Left ventricle myocardium inferior (tissue), 1 donor: ENCODE measurements at regions not wholly inside any gene's neighbourhood (a gene's known extent, or its start where the extent isn't known, plus 50 kb on each side); places are given as distances from the start of the nearest gene placed in this dataset.
A peak's percentile ranks its signal among the peaks of the same experiment; 100 is the strongest.

ENCODE experiments used
- DNase-seq: peaks from one replicate; pipeline ENCODE4 v3.0.0-alpha.2; 2020
- H3K27ac ChIP-seq: fragments of 200-600 bp; replicated peaks from 2 replicates; pipeline ENCODE4 v1.8.0; 2021
- H3K27me3 ChIP-seq: fragments of 200-600 bp; 2 replicates; pipeline ENCODE4 v1.8.0; 2021; ENCODE audit warnings: low read depth
- H3K36me3 ChIP-seq: fragments of 200-600 bp; 2 replicates; pipeline ENCODE4 v1.8.0; 2021
- H3K4me1 ChIP-seq: fragments of 200-600 bp; 2 replicates; pipeline ENCODE4 v1.8.0; 2021
- H3K4me3 ChIP-seq: fragments of 200-600 bp; 2 replicates; pipeline ENCODE4 v1.8.0; 2021; ENCODE audit warnings: mild to moderate bottlenecking, moderate library complexity
- H3K9me3 ChIP-seq: fragments of 200-600 bp; replicated peaks from 2 replicates; pipeline ENCODE4 v1.8.0; 2021
- CTCF ChIP-seq: fragments of 200-600 bp; IDR thresholded peaks from 2 replicates; pipeline ENCODE4 v1.8.0; 2021; ENCODE audit warnings: antibody characterized with exemption, mild to moderate bottlenecking, borderline replicate concordance
- intact Hi-C: fragments of 100-400 bp; cut with micrococcal nuclease; formaldehyde crosslinking; loops from one replicate; pipeline ENCODE4 v1.11.0; 2022
- donor health status: DM: no; HTN: yes; CAD: no; lungs with severe emphysema.

- no peaks in the 10 kb centered on the region for H3K36me3 ChIP-seq
- H3K27ac ChIP-seq: no peak overlapping the region
- no peak for TF ChIP-seq CTCF
- H3K4me3 ChIP-seq: no peak overlapping the region
- H3K27me3 ChIP-seq: no peaks in the 10 kb centered on the region
- intact Hi-C loops: no loop called here
- no peak for DNase-seq
- no peaks in the 10 kb centered on the region for H3K4me1 ChIP-seq
- no peaks in the 10 kb centered on the region for H3K9me3 ChIP-seq
Observed at GRCh38 chr4:19743115-19743638, 508.5 kb upstream of the SLIT2 start.

GRCh38 chr4:19739101-19739651 lies 512.5 kb upstream of the SLIT2 start:
- Histone ChIP-seq H3K27me3 (no peaks in the 10 kb centered on the region), H3K9me3 (no peaks in the 10 kb centered on the region), H3K4me1 (no peaks in the 10 kb centered on the region), H3K27ac (no peak overlapping the region), H3K36me3 (no peaks in the 10 kb centered on the region), H3K4me3 (no peak overlapping the region)
- intact Hi-C loops: no loop called here
- no peak for TF ChIP-seq CTCF
- DNase-seq: no peak

GRCh38 chr4:19736968-19737756 lies 514.5 kb upstream of the SLIT2 start:
- TF ChIP-seq CTCF: no peak
- intact Hi-C loops: no loop called here
- H3K9me3 ChIP-seq: no peaks in the 10 kb centered on the region
- no peaks in the 10 kb centered on the region for H3K4me1 ChIP-seq
- no peak overlapping the region for H3K4me3 ChIP-seq
- no peak overlapping the region for H3K27ac ChIP-seq
- H3K27me3 ChIP-seq: no peaks in the 10 kb centered on the region
- H3K36me3 ChIP-seq: no peaks in the 10 kb centered on the region
- no peak for DNase-seq

GRCh38 chr4:19735012-19735411 lies 516.7 kb upstream of the SLIT2 start:
- Histone ChIP-seq H3K27ac (no peak overlapping the region), H3K9me3 (peaks cover 5% of the 10 kb centered on the region), H3K4me1 (no peaks in the 10 kb centered on the region), H3K4me3 (no peak overlapping the region), H3K36me3 (no peaks in the 10 kb centered on the region), H3K27me3 (no peaks in the 10 kb centered on the region)
- intact Hi-C loops: no loop called here
- TF ChIP-seq CTCF: no peak
- DNase-seq: no peak

DNA sequence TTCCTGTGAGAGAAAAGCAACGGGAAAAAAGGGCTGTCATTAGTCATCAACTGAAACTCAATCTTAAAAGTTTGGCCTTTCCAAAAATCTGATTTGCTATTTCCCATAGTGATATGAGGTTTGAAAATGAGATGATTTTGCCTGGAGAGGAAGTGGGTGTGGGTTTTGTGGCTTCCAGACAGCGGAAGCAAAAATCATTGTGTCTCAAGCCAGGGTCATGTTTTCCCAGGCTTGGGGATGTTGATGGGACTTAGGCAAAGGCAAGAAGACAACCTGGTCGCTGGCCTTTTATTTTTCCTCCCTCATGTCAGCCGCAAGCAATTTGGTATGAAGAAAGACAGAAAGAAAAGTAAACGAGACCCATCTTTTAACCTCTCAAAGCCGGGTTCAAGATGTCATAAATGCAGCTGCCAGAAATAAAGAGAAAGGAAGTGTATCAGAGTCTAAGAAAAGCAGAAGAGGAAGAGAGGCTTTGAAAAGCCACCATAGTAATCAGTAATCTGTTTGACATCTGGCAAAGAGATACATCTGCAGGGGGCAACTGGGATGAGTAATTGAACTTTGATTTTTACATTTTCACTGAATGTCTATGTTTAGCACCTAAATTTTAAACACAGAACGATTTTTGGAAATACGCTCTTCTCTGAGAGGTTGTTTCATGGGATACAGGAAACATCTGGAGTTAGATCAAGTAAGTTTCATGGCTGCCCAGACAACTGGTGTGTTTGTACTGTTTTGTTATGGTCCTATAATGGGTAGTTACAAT lies 521.6 kb upstream of the SLIT2 start:
- TF ChIP-seq CTCF: no peak
- H3K36me3 ChIP-seq: no peaks in the 10 kb centered on the region
- intact Hi-C loops: no loop called here
- H3K9me3 ChIP-seq: peaks cover 5% of the 10 kb centered on the region
- no peaks in the 10 kb centered on the region for H3K27me3 ChIP-seq
- peak overlapping the region; percentile 40 for H3K27ac ChIP-seq
- H3K4me1 ChIP-seq: peaks cover 6% of the 10 kb centered on the region
- H3K4me3 ChIP-seq: no peak overlapping the region
- DNase-seq: no peak
